Cardiac septum (tissue), 1 donor: ENCODE measurements at regions not wholly inside any gene's neighbourhood (a gene's known extent, or its start where the extent isn't known, plus 50 kb on each side); places are given as distances from the start of the nearest gene placed in this dataset.

Source experiments
- DNase-seq: peaks from one replicate; pipeline ENCODE4 v3.0.0-alpha.2; 2020; ENCODE audit warnings: low spot score
- intact Hi-C: fragments of 100-400 bp; cut with DNase I; formaldehyde crosslinking; loops from one replicate; pipeline ENCODE4 v1.14.0; 2022
- donor health status: DM: no; HTN: no; CAD: no.

GRCh38 chr2:177338177-177338721 is 54.3 kb upstream of the AGPS start:
- DNase-seq: no peak
- intact Hi-C loops: loop anchor here (5.0 kb wide), 2 partner anchors 264 to 419 kb away; no protein-coding TSS in a partner anchor

- DNase-seq: no peak
- intact Hi-C loops: no loop called here
These were observed 52.4 kb upstream of the AGPS start for GRCh38 chr2:177340158-177340557.

- intact Hi-C loops: no loop called here
- no peak for DNase-seq
These were observed 49.8 kb upstream of the AGPS start for GRCh38 chr2:177342736-177343135.
